GM03348 (cell line): ENCODE measurements at regions not wholly inside any gene's neighbourhood (a gene's known extent, or its start where the extent isn't known, plus 50 kb on each side); places are given as distances from the start of the nearest gene placed in this dataset.
"Not testable (repeated sequence)": the region's sequence is repeated elsewhere in the genome, so short reads cannot be mapped to it uniquely, and the experiment has no call there.

ENCODE experiments used
- DNase-seq: peaks from one replicate; pipeline ENCODE4 v3.0.0; 2012; ENCODE audit warnings: low spot score

- DNase-seq = no peak
Measured at GRCh38 chr14:25436288-25436875, 386.4 kb upstream of the STXBP6 start.

- DNase-seq = no peak
Measured at GRCh38 chr14:25431211-25432076, 381.5 kb upstream of the STXBP6 start.

GRCh38 chr14:25430808-25431207, 380.9 kb upstream of the STXBP6 start:
- no peak for DNase-seq

- DNase-seq = no peak
Measured at GRCh38 chr14:25412998-25413397, 363.1 kb upstream of the STXBP6 start.

- DNase-seq = peak; percentile 28
Measured at GRCh38 chr14:25411781-25412757, 362.1 kb upstream of the STXBP6 start.

- peak; percentile 13 for DNase-seq
Measured at GRCh38 chr14:25406818-25407217, 356.9 kb upstream of the STXBP6 start.

GRCh38 chr14:25400607-25401206, 350.8 kb upstream of the STXBP6 start:
- DNase-seq = peak; percentile 49

- no peak for DNase-seq
Measured at GRCh38 chr14:25396128-25396527, 346.2 kb upstream of the STXBP6 start.

GRCh38 chr14:25394791-25395391, 344.9 kb upstream of the STXBP6 start:
- no peak for DNase-seq

GRCh38 chr14:25394356-25394755, 344.4 kb upstream of the STXBP6 start:
- DNase-seq = no peak

GRCh38 chr14:25389948-25390347, 340.0 kb upstream of the STXBP6 start:
- no peak for DNase-seq

- no peak for DNase-seq
Measured at GRCh38 chr14:25381498-25381897, 331.6 kb upstream of the STXBP6 start.

GRCh38 chr14:25375639-25376038, 325.7 kb upstream of the STXBP6 start:
- no peak for DNase-seq

- no peak for DNase-seq
Measured at GRCh38 chr14:25371068-25371467, 321.1 kb upstream of the STXBP6 start.

GRCh38 chr14:25370057-25370456, 320.1 kb upstream of the STXBP6 start:
- DNase-seq = not testable (repeated sequence)

GRCh38 chr14:25358330-25358729, 308.4 kb upstream of the STXBP6 start:
- DNase-seq = no peak

GRCh38 chr14:25351269-25351668, 301.3 kb upstream of the STXBP6 start:
- DNase-seq = no peak

- no peak for DNase-seq
Measured at GRCh38 chr14:25350802-25351201, 300.9 kb upstream of the STXBP6 start.

GRCh38 chr14:25350021-25350420, 300.1 kb upstream of the STXBP6 start:
- DNase-seq = no peak

GRCh38 chr14:25349269-25349668, 299.3 kb upstream of the STXBP6 start:
- peak; percentile 17 for DNase-seq

GRCh38 chr14:25340882-25341281, 290.9 kb upstream of the STXBP6 start:
- DNase-seq = no peak

GRCh38 chr14:25322784-25323183, 272.8 kb upstream of the STXBP6 start:
- DNase-seq = no peak
